ENCODE measurements at regions not wholly inside any gene's neighbourhood (a gene's known extent, or its start where the extent isn't known, plus 50 kb on each side); places are given as distances from the start of the nearest gene placed in this dataset.

- H3K4me1 Mint-ChIP-seq: peaks cover 5 to 12% of the 10 kb centered on the region in 2 donors
- peaks cover 13 to 21% of the 10 kb centered on the region in 2 donors for H3K27me3 Mint-ChIP-seq
- H3K36me3 Mint-ChIP-seq: peaks cover 0 to 5% of the 10 kb centered on the region in 2 donors
- peak within 1 kb of the TSS; percentile 77 for H3K27ac Mint-ChIP-seq
- peak; percentile 74 for DNase-seq
- peaks cover 1 to 3% of the 10 kb centered on the region in 2 donors for H3K9me3 Mint-ChIP-seq
- peak within 1 kb of the TSS; percentile 83 to 85 for H3K4me3 Mint-ChIP-seq
- ATAC-seq (replicated peaks): peak; percentile 87 to 92
These were observed 159.8 kb upstream of the CHRNA7 start, which contains the start of gene OTUD7A for GRCh38 chr15:31870328-31871165. Gene OTUD7A (minus strand): TSS chr15:31870673.

GRCh38 chr15:31871166-31871886 lies 159.0 kb upstream of the CHRNA7 start:
- ATAC-seq (replicated peaks): peak; percentile 17 to 20
- Mint-ChIP-seq H3K27me3 (peaks cover 17 to 21% of the 10 kb centered on the region in 2 donors), H3K9me3 (peaks cover 4 to 5% of the 10 kb centered on the region in 2 donors), H3K27ac (peak overlapping the region; percentile 77), H3K4me1 (peaks cover 5 to 12% of the 10 kb centered on the region in 2 donors), H3K4me3 (peak overlapping the region; percentile 83 to 85), H3K36me3 (peaks cover 0 to 5% of the 10 kb centered on the region in 2 donors)
- DNase-seq: no peak

DNA sequence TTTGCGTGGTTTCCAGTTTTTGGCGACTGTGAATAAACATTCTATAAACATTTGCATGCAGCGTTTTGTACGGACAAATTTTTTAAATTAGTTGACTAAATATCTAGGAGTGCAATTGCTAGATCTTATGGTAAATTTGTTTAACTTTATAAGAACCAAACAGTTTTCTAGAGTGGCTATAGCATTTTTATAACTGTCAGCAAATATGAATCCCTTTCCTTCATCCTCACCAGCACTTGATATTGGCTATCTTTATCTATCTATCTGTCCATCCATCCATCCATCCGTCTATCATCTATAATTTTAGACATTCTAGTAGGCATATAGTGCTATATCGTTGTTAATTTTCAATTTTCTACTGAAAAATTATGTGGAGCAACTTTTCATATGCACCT lies 158.4 kb upstream of the CHRNA7 start:
- no peak overlapping the region for H3K27ac Mint-ChIP-seq
- H3K9me3 Mint-ChIP-seq: peaks cover 4 to 5% of the 10 kb centered on the region in 2 donors
- no peak for DNase-seq
- peaks cover 17 to 23% of the 10 kb centered on the region in 2 donors for H3K27me3 Mint-ChIP-seq
- H3K36me3 Mint-ChIP-seq: peaks cover 0 to 5% of the 10 kb centered on the region in 2 donors
- ATAC-seq (replicated peaks): no peak
- peaks cover 5 to 12% of the 10 kb centered on the region in 2 donors for H3K4me1 Mint-ChIP-seq
- no peak overlapping the region for H3K4me3 Mint-ChIP-seq

GRCh38 chr15:31887246-31887645 lies 143.1 kb upstream of the CHRNA7 start:
- H3K9me3 Mint-ChIP-seq: no peaks in the 10 kb centered on the region
- H3K4me3 Mint-ChIP-seq: no peak overlapping the region
- no peaks in the 10 kb centered on the region for H3K36me3 Mint-ChIP-seq
- DNase-seq: no peak
- H3K27ac Mint-ChIP-seq: peak overlapping the region; percentile 42
- peaks cover 29 to 45% of the 10 kb centered on the region in 2 donors for H3K27me3 Mint-ChIP-seq
- no peak for ATAC-seq (replicated peaks)
- no peaks in the 10 kb centered on the region for H3K4me1 Mint-ChIP-seq

GRCh38 chr15:31892513-31892912 lies 137.8 kb upstream of the CHRNA7 start:
- Mint-ChIP-seq H3K9me3 (no peaks in the 10 kb centered on the region), H3K36me3 (no peaks in the 10 kb centered on the region), H3K27ac (no peak overlapping the region), H3K4me1 (no peaks in the 10 kb centered on the region), H3K27me3 (peaks cover 31 to 54% of the 10 kb centered on the region in 2 donors), H3K4me3 (no peak overlapping the region)
- DNase-seq (no peak), ATAC-seq (replicated peaks) (no peak)

GRCh38 chr15:31893780-31894179 lies 136.5 kb upstream of the CHRNA7 start:
- no peak overlapping the region for H3K27ac Mint-ChIP-seq
- peaks cover 5 to 6% of the 10 kb centered on the region in 2 donors for H3K9me3 Mint-ChIP-seq
- H3K4me1 Mint-ChIP-seq: no peaks in the 10 kb centered on the region
- H3K36me3 Mint-ChIP-seq: no peaks in the 10 kb centered on the region
- DNase-seq (no peak), ATAC-seq (replicated peaks) (no peak)
- H3K27me3 Mint-ChIP-seq: peaks cover 20 to 41% of the 10 kb centered on the region in 2 donors
- H3K4me3 Mint-ChIP-seq: no peak overlapping the region

- Mint-ChIP-seq H3K27me3 (peaks cover 5 to 22% of the 10 kb centered on the region in 2 donors), H3K4me3 (no peak overlapping the region), H3K9me3 (peaks cover 9 to 15% of the 10 kb centered on the region in 2 donors), H3K4me1 (no peaks in the 10 kb centered on the region), H3K27ac (no peak overlapping the region), H3K36me3 (no peaks in the 10 kb centered on the region)
- DNase-seq (no peak), ATAC-seq (replicated peaks) (no peak)
These were observed 132.6 kb upstream of the CHRNA7 start for GRCh38 chr15:31897746-31898145.

DNA sequence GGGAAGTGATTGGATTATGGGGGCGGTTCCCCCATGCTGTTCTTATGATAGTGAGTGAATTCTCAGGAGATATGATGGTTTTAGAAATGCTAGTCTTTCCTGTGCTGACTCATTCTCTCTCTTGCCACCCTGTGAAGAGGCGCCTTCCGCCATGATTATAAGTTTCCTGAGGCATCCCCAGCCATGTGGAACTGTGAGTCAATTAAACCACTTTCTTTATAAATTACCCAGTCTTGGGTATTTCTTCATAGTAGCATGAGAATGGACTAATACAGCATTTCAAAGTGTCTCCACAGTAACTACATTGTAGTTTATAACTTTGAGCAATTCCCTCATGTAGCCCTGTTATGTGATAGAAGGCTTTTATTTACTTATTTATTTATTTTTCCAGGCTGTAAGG lies 128.8 kb upstream of the CHRNA7 start:
- no peak overlapping the region for H3K4me3 Mint-ChIP-seq
- ATAC-seq (replicated peaks) (no peak), DNase-seq (no peak)
- H3K27ac Mint-ChIP-seq: no peak overlapping the region
- H3K36me3 Mint-ChIP-seq: no peaks in the 10 kb centered on the region
- H3K9me3 Mint-ChIP-seq: peaks cover 10 to 15% of the 10 kb centered on the region in 2 donors
- H3K27me3 Mint-ChIP-seq: peaks cover 10 to 22% of the 10 kb centered on the region in 2 donors
- H3K4me1 Mint-ChIP-seq: no peaks in the 10 kb centered on the region

DNA sequence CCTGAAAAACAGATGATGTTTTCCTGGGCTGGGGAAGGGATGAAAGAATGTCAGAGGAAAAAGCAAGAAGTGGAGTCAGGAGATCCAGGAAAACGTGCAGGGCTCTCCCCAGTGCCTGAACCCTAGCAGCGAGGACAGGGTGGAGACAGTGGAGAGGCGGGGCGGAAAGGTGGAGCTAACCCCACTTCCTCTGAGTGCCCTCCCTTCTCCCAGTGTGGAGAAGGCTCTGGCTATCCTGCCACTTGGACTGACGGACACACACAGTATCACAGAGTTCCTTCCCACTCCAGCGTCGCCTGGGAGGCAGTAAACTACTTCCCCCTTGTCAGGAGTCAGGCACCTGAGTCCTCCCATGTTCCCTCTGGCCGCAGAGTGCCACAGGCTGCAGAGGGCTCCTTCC lies 125.3 kb upstream of the CHRNA7 start:
- DNase-seq: no peak
- H3K27me3 Mint-ChIP-seq: peaks cover 10 to 20% of the 10 kb centered on the region in 2 donors
- no peak overlapping the region for H3K4me3 Mint-ChIP-seq
- no peak overlapping the region for H3K27ac Mint-ChIP-seq
- H3K36me3 Mint-ChIP-seq: no peaks in the 10 kb centered on the region
- no peak for ATAC-seq (replicated peaks)
- H3K9me3 Mint-ChIP-seq: peaks cover 3 to 6% of the 10 kb centered on the region in 2 donors
- no peaks in the 10 kb centered on the region for H3K4me1 Mint-ChIP-seq

GRCh38 chr15:31925541-31925940 lies 104.8 kb upstream of the CHRNA7 start:
- ATAC-seq (replicated peaks) (no peak), DNase-seq (no peak)
- peaks cover 4 to 14% of the 10 kb centered on the region in 2 donors for H3K9me3 Mint-ChIP-seq
- H3K4me1 Mint-ChIP-seq: no peaks in the 10 kb centered on the region
- no peaks in the 10 kb centered on the region for H3K36me3 Mint-ChIP-seq
- no peak overlapping the region for H3K4me3 Mint-ChIP-seq
- no peak overlapping the region for H3K27ac Mint-ChIP-seq
- no peaks in the 10 kb centered on the region for H3K27me3 Mint-ChIP-seq

DNA sequence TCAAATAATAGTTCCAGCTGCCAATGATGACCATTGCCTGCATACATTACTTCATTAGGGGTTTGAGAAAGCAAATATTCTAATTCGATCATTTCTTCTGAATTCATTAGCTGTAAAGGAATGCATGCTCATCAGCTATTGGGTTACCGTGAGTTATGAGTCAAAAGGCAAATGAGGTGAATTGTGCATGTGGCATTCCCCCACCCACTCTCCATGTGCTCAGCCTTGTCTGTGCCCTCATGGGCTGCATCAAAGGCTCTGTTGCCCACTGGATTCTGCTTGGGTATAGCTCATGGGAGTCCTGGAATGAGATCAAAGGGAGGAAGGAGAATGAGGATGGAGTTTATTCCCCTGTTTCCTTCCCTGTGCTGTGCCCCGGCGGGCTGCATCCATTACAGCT lies 99.3 kb upstream of the CHRNA7 start:
- H3K36me3 Mint-ChIP-seq: no peaks in the 10 kb centered on the region
- peak; percentile 2 for DNase-seq
- H3K27ac Mint-ChIP-seq: no peak overlapping the region
- ATAC-seq (replicated peaks): peak; percentile 69 to 79
- H3K9me3 Mint-ChIP-seq: peaks cover 0 to 2% of the 10 kb centered on the region in 2 donors
- H3K4me3 Mint-ChIP-seq: no peak overlapping the region
- H3K27me3 Mint-ChIP-seq: peaks cover 8 to 12% of the 10 kb centered on the region in 2 donors
- H3K4me1 Mint-ChIP-seq: peaks cover 0 to 5% of the 10 kb centered on the region in 2 donors

DNA sequence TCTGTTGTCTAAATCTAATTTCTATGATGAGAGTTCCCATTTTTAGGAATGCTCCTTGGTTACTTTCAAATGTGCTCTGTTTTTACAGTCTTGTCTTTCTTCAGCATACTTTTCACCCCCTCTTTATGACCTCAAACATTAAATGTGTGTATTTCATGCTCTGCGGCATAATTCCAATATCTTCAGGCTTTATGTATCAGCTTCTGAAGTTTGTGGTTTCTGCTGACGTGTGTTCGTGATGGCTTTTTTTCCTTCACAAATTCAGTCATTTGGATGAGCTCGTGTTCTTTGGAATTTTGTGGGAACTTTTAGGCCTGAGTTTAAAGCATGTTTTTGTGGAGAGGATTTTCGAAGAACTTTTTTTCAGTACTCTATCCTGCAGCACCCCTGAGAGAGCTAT lies 97.7 kb upstream of the CHRNA7 start:
- H3K36me3 Mint-ChIP-seq: no peaks in the 10 kb centered on the region
- peaks cover 8 to 12% of the 10 kb centered on the region in 2 donors for H3K27me3 Mint-ChIP-seq
- H3K4me3 Mint-ChIP-seq: no peak overlapping the region
- peaks cover 0 to 2% of the 10 kb centered on the region in 2 donors for H3K9me3 Mint-ChIP-seq
- H3K4me1 Mint-ChIP-seq: peaks cover 0 to 5% of the 10 kb centered on the region in 2 donors
- ATAC-seq (replicated peaks) (no peak), DNase-seq (no peak)
- no peak overlapping the region for H3K27ac Mint-ChIP-seq

- Mint-ChIP-seq H3K36me3 (no peaks in the 10 kb centered on the region), H3K27ac (no peak overlapping the region), H3K4me3 (no peak overlapping the region), H3K9me3 (peaks cover 0 to 2% of the 10 kb centered on the region in 2 donors), H3K4me1 (peaks cover 0 to 5% of the 10 kb centered on the region in 2 donors), H3K27me3 (peaks cover 8 to 12% of the 10 kb centered on the region in 2 donors)
- ATAC-seq (replicated peaks): no peak
- DNase-seq: no peak
These were observed 95.5 kb upstream of the CHRNA7 start for GRCh38 chr15:31934821-31935220.

DNA sequence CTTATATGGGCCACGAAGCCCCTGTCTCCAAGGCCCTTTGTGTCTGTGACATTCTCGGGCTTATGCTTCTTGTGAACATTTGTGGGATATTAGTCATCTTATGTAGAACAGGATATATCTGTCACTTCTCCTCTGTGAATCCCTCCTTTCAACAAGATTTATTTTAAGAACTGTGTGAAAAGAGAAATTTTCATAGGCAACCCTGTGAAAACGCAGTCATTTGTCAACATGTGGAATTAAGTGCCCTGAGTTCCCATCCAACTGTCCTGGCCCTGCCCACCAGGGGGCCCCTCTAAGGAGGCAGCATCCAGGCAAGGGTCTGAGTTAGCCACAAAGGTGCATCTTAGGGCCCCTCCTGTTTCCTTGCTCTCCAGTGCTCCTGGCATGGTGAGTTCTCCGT lies 76.8 kb upstream of the CHRNA7 start:
- no peak for DNase-seq
- no peak overlapping the region for H3K27ac Mint-ChIP-seq
- no peak for ATAC-seq (replicated peaks)
- no peaks in the 10 kb centered on the region for H3K4me1 Mint-ChIP-seq
- H3K9me3 Mint-ChIP-seq: peaks cover 4 to 6% of the 10 kb centered on the region in 2 donors
- no peak overlapping the region for H3K4me3 Mint-ChIP-seq
- H3K36me3 Mint-ChIP-seq: no peaks in the 10 kb centered on the region
- H3K27me3 Mint-ChIP-seq: peaks cover 12 to 26% of the 10 kb centered on the region in 2 donors
